CD14-positive monocyte (primary cell): ENCODE measurements at regions not wholly inside any gene's neighbourhood (a gene's known extent, or its start where the extent isn't known, plus 50 kb on each side); places are given as distances from the start of the nearest gene placed in this dataset.

Experiments used
- DNase-seq, 3 donors: peaks; one replicate each; pipeline ENCODE4 v3.0.0-alpha.2; 2011 to 2022
- H2AFZ ChIP-seq: 2 replicates; pipeline ENCODE4 v1.6.0; 2012; ENCODE audit warnings: mild to moderate bottlenecking, low read depth, low read length, inconsistent platforms; ENCODE audit not compliant: insufficient read depth, poor library complexity, severe bottlenecking
- H3K27ac ChIP-seq, 2 donors: 1 replicate in 1 of 2; 2 replicates in 1 of 2; pipeline ENCODE4 v1.5.1; 2012 to 2013; ENCODE audit warnings: low read length in 2 of 2, control low read depth in 1 of 2, inconsistent platforms in 1 of 2, low read depth in 1 of 2, mild to moderate bottlenecking in 1 of 2
- H3K27me3 ChIP-seq, 2 donors: one replicate each; pipeline versions ENCODE4 v1.6.0 to v1.6.1; 2011 to 2013; ENCODE audit warnings: low read length in 2 of 2; ENCODE audit not compliant: control insufficient read depth in 2 of 2, insufficient read depth in 2 of 2
- H3K36me3 ChIP-seq, 2 donors: replicated peaks in 1 of 2; 1 replicate in 1 of 2; 2 replicates in 1 of 2; pipeline versions ENCODE4 v1.5.1 to v1.6.1; 2012 to 2013; ENCODE audit warnings: low read length in 2 of 2, control low read depth in 1 of 2, inconsistent platforms in 1 of 2, mild to moderate bottlenecking in 1 of 2; ENCODE audit not compliant: insufficient read depth in 2 of 2, control insufficient read depth in 1 of 2
- H3K4me1 ChIP-seq, 2 donors: 1 replicate in 1 of 2; 2 replicates in 1 of 2; pipeline versions ENCODE4 v1.5.1 to v1.6.1; 2012 to 2013; ENCODE audit warnings: low read length in 2 of 2, control low read depth in 1 of 2, inconsistent platforms in 1 of 2, mild to moderate bottlenecking in 1 of 2, moderate library complexity in 1 of 2; ENCODE audit not compliant: insufficient read depth in 2 of 2, control insufficient read depth in 1 of 2
- H3K4me2 ChIP-seq: replicated peaks from 2 replicates; pipeline ENCODE3; 2012; ENCODE audit warnings: low read length, moderate library complexity, mild to moderate bottlenecking; ENCODE audit not compliant: poor library complexity, severe bottlenecking; ENCODE audit errors: extremely low read depth
- H3K4me3 ChIP-seq, 3 experiments: fragments of 200-600 bp in 1 of 3; sonication (generic) in 1 of 3; replicated peaks in 1 of 3; 1 replicate in 2 of 3; 2 replicates in 1 of 3; pipeline ENCODE4 v1.5.1; 2011 to 2013; ENCODE audit warnings: low read length in 3 of 3, mild to moderate bottlenecking in 3 of 3, control low read depth in 2 of 3, low read depth in 2 of 3, inconsistent platforms in 1 of 3, moderate library complexity in 1 of 3
- H3K79me2 ChIP-seq: 2 replicates; pipeline ENCODE4 v1.6.0; 2012; ENCODE audit warnings: mild to moderate bottlenecking, control low read depth, inconsistent platforms, low read length, moderate library complexity; ENCODE audit not compliant: insufficient read depth
- H3K9ac ChIP-seq: 2 replicates; pipeline ENCODE4 v1.6.0; 2017; ENCODE audit warnings: low read length, mild to moderate bottlenecking; ENCODE audit not compliant: insufficient read depth, poor library complexity, severe bottlenecking
- H3K9me3 ChIP-seq, 2 donors: replicated peaks in 1 of 2; 1 replicate in 1 of 2; 2 replicates in 1 of 2; pipeline versions ENCODE4 v1.5.1 to v1.6.1; 2012 to 2013; ENCODE audit warnings: low read length in 2 of 2, control low read depth in 1 of 2; ENCODE audit not compliant: control insufficient read depth in 1 of 2, insufficient read depth in 1 of 2
- H4K20me1 ChIP-seq: 2 replicates; pipeline ENCODE4 v1.6.0; 2012; ENCODE audit warnings: mild to moderate bottlenecking, low read length, control low read depth, moderate library complexity; ENCODE audit not compliant: insufficient read depth
- H3K27ac Mint-ChIP-seq, 7 donors: one replicate each; pipeline ENCODE4 v1.8.0; 2020; ENCODE audit warnings: mild to moderate bottlenecking in 7 of 7, mixed read lengths in 7 of 7, moderate library complexity in 6 of 7, inconsistent platforms in 2 of 7
- H3K27me3 Mint-ChIP-seq, 3 donors: one replicate each; pipeline ENCODE4 v1.8.0; 2021 to 2022; ENCODE audit warnings: low read depth in 3 of 3, mild to moderate bottlenecking in 3 of 3, mixed read lengths in 3 of 3, moderate library complexity in 3 of 3, inconsistent platforms in 1 of 3
- H3K36me3 Mint-ChIP-seq, 2 donors: one replicate each; pipeline ENCODE4 v1.8.0; 2020; ENCODE audit warnings: mixed read lengths in 2 of 2, inconsistent platforms in 1 of 2, mild to moderate bottlenecking in 1 of 2
- H3K4me1 Mint-ChIP-seq: one replicate; pipeline ENCODE4 v1.8.0; 2020; ENCODE audit warnings: mild to moderate bottlenecking, mixed read lengths
- H3K4me3 Mint-ChIP-seq, 2 donors: one replicate each; pipeline ENCODE4 v1.8.0; 2020; ENCODE audit warnings: mild to moderate bottlenecking in 2 of 2, mixed read lengths in 2 of 2, moderate library complexity in 1 of 2
- H3K9me3 Mint-ChIP-seq, 7 donors: one replicate each; pipeline ENCODE4 v1.8.0; 2020 to 2022; ENCODE audit warnings: mixed read lengths in 7 of 7, mild to moderate bottlenecking in 6 of 7, moderate library complexity in 6 of 7, inconsistent platforms in 2 of 7
- WGBS: methylation state at CpG from one replicate; pipeline ENCODE4 v1.1.5; 2013; ENCODE audit warnings: missing lambda C conversion rate; ENCODE audit not compliant: insufficient coverage; 5-methylcytosine and 5-hydroxymethylcytosine counted together
- intact Hi-C, 2 donors: fragments of 100-400 bp; cut with micrococcal nuclease; formaldehyde crosslinking; loops; one replicate each; pipeline versions ENCODE4 v1.15.0 to v1.15.1; 2023
- TF ChIP-seq, protein P1 (sequence below): fragments of 200-600 bp; IDR thresholded peaks from one replicate; pipeline ENCODE4 v1.8.0; 2022; ENCODE audit warnings: antibody characterized with exemption, mild to moderate bottlenecking

GRCh38 chr13:56886398-56886797 lies 254.3 kb upstream of the PRR20A start:
- H3K4me1 Mint-ChIP-seq, result no peaks in the 10 kb centered on the region
- Histone ChIP-seq H3K27me3 (no peaks in the 10 kb centered on the region), H3K9ac (no peak overlapping the region), H3K4me1 (no peaks in the 10 kb centered on the region), H2AFZ (no peak overlapping the region), H3K9me3 (peaks cover 0 to 6% of the 10 kb centered on the region in 2 donors), H3K4me3 (no peak overlapping the region), H3K36me3 (no peaks in the 10 kb centered on the region), H4K20me1 (no peaks in the 10 kb centered on the region), H3K79me2 (no peaks in the 10 kb centered on the region), H3K27ac (no peak overlapping the region), H3K4me2 (no peak overlapping the region)
- TF ChIP-seq, protein P1, sequence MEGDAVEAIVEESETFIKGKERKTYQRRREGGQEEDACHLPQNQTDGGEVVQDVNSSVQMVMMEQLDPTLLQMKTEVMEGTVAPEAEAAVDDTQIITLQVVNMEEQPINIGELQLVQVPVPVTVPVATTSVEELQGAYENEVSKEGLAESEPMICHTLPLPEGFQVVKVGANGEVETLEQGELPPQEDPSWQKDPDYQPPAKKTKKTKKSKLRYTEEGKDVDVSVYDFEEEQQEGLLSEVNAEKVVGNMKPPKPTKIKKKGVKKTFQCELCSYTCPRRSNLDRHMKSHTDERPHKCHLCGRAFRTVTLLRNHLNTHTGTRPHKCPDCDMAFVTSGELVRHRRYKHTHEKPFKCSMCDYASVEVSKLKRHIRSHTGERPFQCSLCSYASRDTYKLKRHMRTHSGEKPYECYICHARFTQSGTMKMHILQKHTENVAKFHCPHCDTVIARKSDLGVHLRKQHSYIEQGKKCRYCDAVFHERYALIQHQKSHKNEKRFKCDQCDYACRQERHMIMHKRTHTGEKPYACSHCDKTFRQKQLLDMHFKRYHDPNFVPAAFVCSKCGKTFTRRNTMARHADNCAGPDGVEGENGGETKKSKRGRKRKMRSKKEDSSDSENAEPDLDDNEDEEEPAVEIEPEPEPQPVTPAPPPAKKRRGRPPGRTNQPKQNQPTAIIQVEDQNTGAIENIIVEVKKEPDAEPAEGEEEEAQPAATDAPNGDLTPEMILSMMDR, result no peak
- no peak overlapping the region for H3K27ac Mint-ChIP-seq
- no peaks in the 10 kb centered on the region for H3K27me3 Mint-ChIP-seq
- no peak for DNase-seq
- H3K9me3 Mint-ChIP-seq, result peaks cover 0 to 8% (median 4%) of the 10 kb centered on the region in 7 donors
- no peaks in the 10 kb centered on the region for H3K36me3 Mint-ChIP-seq
- intact Hi-C loops, result no loop called here
- 92% methylated on average over 5 of the region's 10 CpGs for WGBS
- no peak overlapping the region for H3K4me3 Mint-ChIP-seq

- Histone ChIP-seq H3K4me2 (no peak overlapping the region), H3K9ac (no peak overlapping the region), H3K27ac (no peak overlapping the region), H3K4me3 (no peak overlapping the region), H3K79me2 (no peaks in the 10 kb centered on the region), H3K36me3 (no peaks in the 10 kb centered on the region), H3K27me3 (no peaks in the 10 kb centered on the region), H4K20me1 (no peaks in the 10 kb centered on the region), H2AFZ (no peak overlapping the region), H3K9me3 (peaks cover 3 to 10% of the 10 kb centered on the region in 2 donors), H3K4me1 (no peaks in the 10 kb centered on the region)
- no peak for DNase-seq
- Mint-ChIP-seq H3K27me3 (no peaks in the 10 kb centered on the region), H3K36me3 (no peaks in the 10 kb centered on the region), H3K4me1 (no peaks in the 10 kb centered on the region), H3K9me3 (peaks cover 0 to 8% (median under 1%) of the 10 kb centered on the region in 7 donors), H3K27ac (no peak overlapping the region), H3K4me3 (no peak overlapping the region)
- intact Hi-C loops, result no loop called here
- WGBS, result no CpG with 5 or more reads among the region's 2 CpGs
- TF ChIP-seq, protein P1, result no peak
Measured at GRCh38 chr13:56888455-56888854, 252.3 kb upstream of the PRR20A start.
